Endothelial cell of umbilical vein (primary cell): ENCODE measurements at regions not wholly inside any gene's neighbourhood (a gene's known extent, or its start where the extent isn't known, plus 50 kb on each side); places are given as distances from the start of the nearest gene placed in this dataset.

Experiments
- CTCF ChIP-seq, 2 donors: IDR thresholded peaks; 1 replicate in 1 of 2; 2 replicates in 1 of 2; pipeline ENCODE4 v1.5.1; 2011; ENCODE audit warnings: low read length in 2 of 2, mild to moderate bottlenecking in 2 of 2, moderate library complexity in 2 of 2, control low read depth in 1 of 2, inconsistent platforms in 1 of 2, low read depth in 1 of 2; ENCODE audit not compliant: insufficient read depth in 1 of 2; ENCODE audit errors: extremely low read depth in 1 of 2
- EZH2 ChIP-seq: IDR thresholded peaks from 2 replicates; pipeline ENCODE4 v1.6.1; 2012; ENCODE audit warnings: borderline replicate concordance, low read depth, mild to moderate bottlenecking, moderate library complexity, low read length, inconsistent platforms; ENCODE audit not compliant: severe bottlenecking
- FOS ChIP-seq: IDR thresholded peaks from 2 replicates; pipeline ENCODE4 v1.6.1; 2011; ENCODE audit warnings: mild to moderate bottlenecking, low read length, moderate library complexity, borderline replicate concordance; ENCODE audit not compliant: insufficient read depth
- GATA2 ChIP-seq: IDR thresholded peaks from 2 replicates; pipeline ENCODE4 v1.7.0; 2011; ENCODE audit warnings: low read depth, mild to moderate bottlenecking, moderate library complexity, mixed read lengths, low read length; ENCODE audit not compliant: insufficient read length, insufficient read depth
- POLR2AphosphoS5 ChIP-seq: IDR thresholded peaks from 2 replicates; pipeline ENCODE4 v1.6.1; 2012; ENCODE audit warnings: low read depth, mild to moderate bottlenecking, control low read depth, low read length, moderate library complexity; ENCODE audit not compliant: insufficient read depth

GRCh38 chr14:104314251-104314941, 176.0 kb downstream of the KIF26A start:
- no peak for TF ChIP-seq EZH2
- no peak for TF ChIP-seq CTCF (IDR thresholded peaks at IDR 0.05; ENCODE audit: extremely low read depth in 1 of 2, insufficient read depth in 1 of 2, low read depth in 1 of 2, low read length in 2 of 2)
- no peak for TF ChIP-seq POLR2AphosphoS5
- no peak for TF ChIP-seq GATA2
- no peak for TF ChIP-seq FOS
